Frontal cortex (tissue), 3 donors: ENCODE measurements at regions not wholly inside any gene's neighbourhood (a gene's known extent, or its start where the extent isn't known, plus 50 kb on each side); places are given as distances from the start of the nearest gene placed in this dataset.
"Not testable (repeated sequence)": the region's sequence is repeated elsewhere in the genome, so short reads cannot be mapped to it uniquely, and the experiment has no call there.

ENCODE experiments used
- DNase-seq, 2 donors: peaks; one replicate each; pipeline ENCODE4 v3.0.0; 2012; ENCODE audit warnings: low spot score in 2 of 2
- FAIRE-seq: peaks from 2 replicates; lab custom pipeline; 2012; peaks lifted over from hg19 to GRCh38; lab: Jason Lieb, UNC
- donor health status: control.
- donor health status: control.
- donor health status: control.

DNA sequence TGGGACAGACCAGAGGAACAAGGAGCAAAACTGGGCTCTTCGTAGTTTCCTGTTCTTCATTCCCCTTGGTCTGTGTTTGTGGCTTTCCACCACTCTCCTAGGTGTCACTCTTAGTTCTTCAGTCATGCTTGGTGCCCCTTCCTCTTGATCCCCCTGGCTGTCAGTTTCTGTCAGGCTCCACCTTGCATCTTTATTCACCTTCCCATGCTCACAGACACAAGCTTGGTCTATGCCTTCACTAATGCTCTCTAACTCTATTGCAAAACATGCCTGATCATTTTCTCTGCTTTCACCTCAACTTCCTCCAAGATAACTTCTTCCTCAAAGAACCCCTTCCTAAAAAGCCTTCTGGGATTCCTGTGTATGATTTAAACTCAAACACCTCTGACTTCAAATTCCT, 122.9 kb downstream of the GLUL start:
- no peak for FAIRE-seq

DNA sequence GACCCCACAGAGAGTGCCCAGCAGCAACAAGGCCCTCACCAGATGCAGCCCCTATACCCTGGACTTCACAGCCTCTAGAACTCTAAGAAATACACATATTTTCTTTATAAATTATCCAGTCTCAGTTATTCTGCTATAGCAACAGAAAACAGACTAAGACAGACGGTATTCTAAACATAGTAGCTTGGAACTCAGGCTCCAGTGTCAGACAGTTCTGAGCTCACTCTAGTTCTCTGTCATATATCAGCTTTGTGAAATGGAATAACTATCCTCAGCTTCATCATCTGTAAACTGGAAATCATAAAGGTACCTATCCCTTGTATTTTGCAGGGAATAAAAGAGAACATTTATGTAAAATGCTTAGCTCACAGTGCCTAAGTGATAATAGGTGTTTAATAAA, 127.4 kb downstream of the GLUL start:
- FAIRE-seq (no peak), DNase-seq (no peak)

More for the DNA sequence above, 122.9 kb downstream of the GLUL start:
- DNase-seq: no peak

DNA sequence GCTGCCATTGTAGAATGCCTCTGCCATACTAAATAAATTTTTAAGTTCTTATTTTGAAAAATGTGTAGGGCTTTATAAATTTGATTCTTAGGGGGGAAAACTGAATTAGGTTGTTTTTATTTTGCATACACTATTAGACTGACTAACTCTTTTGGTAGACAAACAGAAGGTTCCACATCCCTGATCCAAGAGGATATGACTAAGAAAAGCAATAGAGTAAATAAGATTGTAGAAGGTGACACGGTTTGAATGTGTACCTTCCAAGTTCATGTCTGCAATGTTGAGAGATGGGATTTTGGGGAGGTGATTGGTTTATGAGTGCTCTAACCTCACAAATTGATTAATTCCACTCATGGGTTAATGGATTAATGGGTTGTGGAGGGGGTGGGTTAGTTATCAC, 127.9 kb downstream of the GLUL start:
- no peak for FAIRE-seq
- no peak for DNase-seq

DNA sequence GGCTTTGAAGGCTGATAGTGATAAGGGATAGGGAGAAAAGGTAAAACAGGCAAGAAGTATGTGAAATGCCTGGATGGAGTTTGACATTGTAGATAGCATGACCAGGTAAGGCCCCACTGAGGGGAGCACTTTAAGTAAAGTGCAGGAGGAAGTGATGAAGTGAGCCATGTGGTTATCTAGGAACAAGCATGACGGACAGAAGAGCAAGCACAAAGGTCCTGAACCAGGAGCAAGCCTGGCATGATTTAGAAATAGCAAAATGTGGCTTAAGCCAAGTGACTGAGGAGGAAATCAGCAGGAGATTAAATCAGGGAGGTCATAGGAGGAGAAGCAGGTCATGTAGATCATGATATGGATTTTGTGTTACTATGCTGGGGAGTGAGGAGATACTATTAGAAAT, 129.2 kb downstream of the GLUL start:
- no peak for DNase-seq
- FAIRE-seq: no peak

DNA sequence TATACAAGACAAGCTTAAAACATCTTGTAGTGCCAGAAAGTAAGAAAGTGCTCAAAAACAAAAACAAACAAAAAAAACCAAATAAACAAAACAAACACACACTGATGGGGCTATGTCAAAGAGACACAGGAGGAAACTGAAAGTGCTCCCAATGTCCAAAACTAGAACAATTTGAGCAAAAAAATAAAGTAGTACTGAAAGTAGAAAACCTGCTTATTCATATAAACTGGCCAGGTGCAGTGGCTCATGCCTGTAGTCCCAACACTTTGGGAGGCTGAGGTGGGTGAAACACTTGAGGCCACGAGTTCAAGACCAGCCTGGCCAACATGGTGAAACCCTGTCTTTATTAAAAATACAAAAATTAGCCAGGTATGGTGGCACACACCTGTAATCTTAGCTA, 129.9 kb downstream of the GLUL start:
- FAIRE-seq (no peak), DNase-seq (no peak)

DNA sequence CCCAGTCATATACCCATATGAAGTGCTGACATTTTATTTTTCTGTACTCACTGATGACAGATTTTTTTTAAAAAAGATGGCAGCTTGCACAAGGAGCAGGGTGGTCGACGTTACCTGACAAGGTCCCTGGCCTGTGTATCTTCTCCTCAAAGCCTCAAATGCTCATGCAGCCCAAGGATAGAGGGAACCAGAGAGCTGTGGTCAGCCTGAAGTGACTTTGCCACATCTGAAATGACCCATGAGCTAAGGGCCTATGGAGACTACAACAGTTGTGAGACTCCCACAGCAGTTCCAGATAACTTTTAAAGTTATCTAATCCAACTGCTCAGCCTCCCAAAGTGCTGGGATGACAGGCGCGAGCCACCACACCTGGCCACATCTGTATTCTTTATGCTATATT, 131.1 kb downstream of the GLUL start:
- no peak for FAIRE-seq
- no peak for DNase-seq

DNA sequence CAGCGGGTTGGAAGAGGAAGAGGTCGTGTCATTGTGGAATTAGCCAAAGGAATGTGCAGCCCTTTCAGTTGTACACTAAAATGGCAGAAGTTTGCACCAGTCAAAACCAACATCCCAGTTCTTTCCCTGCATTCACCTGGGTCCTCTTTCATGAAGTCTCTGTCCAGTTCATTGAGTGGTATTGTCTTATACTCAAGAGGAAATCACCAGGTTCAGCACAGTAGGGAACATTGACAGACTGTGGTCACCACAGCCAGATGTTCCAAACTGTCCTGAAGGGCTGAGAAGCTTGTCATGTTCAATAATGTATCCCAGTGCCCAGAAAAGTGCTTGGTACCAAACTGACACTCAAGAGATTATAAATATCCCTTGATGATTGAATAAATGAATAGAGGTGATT, 131.6 kb downstream of the GLUL start:
- no peak for FAIRE-seq
- DNase-seq: no peak

DNA sequence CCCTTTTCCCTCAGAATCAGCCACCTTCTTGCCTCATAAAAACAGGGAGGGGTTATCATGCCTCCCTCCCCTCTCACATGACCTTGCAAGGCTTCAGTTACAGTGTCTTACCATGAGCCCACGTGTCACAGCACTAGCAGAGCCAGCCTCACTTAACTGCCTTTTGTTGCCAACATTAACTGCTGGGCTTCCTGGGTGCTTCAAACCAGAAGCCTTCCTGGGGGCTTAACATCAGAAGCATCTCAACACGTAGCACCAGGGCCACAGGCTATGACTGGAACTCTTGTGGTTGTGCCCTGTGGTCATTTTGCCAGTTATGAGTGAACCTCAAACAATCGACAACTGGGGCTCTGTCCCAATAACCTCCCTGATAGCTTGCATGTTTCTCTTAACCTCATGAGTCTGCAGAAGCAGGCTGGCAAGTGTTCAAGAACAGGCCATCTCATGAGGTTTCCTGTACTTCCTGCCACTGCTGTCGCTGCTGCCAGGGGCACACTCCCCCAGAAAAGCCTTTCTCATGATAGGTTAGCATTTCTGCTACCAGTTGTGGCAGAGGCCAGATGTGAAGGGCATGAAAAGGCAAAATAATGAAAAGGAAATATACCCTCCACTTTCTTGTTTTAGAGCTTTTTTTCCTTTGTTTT, 132.2 kb downstream of the GLUL start:
- FAIRE-seq (no peak), DNase-seq (no peak)

DNA sequence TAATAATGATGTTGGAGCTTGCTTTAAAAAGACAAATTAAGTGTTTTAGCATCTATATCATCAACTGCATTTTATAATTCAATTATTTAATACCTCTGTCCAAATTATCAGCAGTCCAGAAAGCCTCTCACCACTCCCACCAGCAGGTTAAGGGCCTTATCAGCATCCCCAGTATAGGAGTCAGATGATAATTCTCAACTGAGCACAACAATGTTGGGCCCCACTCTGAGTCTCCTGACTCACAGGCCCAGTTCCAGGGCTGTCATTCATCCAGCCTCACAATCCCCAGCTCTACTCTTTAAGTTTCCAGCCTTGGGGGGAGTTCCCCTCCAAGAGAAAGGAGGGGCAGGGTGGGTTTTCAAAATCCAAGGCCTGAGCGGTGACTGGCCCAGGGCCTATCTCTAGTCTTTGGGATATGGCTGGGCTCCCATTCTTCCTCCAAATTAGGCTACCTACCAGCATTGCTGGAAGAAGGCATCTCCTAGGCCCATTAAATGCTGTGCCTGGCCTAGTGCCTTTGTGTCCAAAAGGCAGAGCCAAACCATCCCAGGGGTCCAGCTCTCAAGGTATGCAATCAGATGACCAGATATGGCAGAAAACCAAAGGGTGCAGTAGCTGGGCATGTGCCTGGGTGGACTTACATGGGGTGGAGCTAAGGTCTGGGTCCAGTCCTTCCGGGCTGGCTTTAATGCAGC, 134.1 kb downstream of the GLUL start:
- FAIRE-seq: no peak

DNA sequence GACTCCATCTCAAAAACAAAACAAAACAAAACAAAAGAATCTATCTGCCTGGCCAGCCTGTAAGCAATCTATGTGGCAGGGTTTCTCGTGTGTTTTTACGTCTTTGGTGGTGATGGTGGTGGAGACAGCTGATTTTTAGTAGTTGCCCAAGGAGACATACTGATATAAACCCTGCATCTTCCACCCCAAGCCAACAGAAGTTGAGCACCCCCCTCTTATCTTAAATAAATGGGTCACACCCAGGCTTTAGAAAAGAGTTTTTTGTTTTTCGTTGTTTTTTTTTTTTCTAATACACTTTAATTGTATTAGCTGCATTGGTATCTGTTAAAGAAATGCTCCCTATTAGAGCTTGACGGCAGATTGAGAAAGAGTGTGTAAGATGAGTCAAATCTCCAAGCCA, 134.7 kb downstream of the GLUL start:
- FAIRE-seq (no peak), DNase-seq (no peak)

More for the DNA sequence above, 134.1 kb downstream of the GLUL start:
- no peak for DNase-seq

DNA sequence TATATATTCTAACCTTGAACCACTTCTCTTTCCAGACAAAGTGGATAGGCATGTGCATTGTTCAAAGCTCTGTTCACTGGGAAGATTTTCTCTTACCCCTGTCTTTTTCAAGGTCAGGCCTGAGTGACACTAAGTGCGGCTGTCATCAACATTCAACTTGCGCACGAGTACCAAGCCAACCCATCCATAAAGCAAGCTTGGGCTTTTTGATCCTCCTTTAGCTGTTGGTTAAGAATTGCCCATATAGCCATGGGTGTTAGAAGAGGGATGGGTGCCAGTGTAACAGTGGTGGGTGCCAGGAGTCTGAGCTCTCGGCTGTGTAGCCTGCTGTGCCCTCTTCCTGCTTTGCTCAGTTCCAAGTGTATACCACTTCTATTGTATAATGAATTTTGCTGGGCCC, 136.1 kb downstream of the GLUL start:
- DNase-seq: no peak
- no peak for FAIRE-seq

DNA sequence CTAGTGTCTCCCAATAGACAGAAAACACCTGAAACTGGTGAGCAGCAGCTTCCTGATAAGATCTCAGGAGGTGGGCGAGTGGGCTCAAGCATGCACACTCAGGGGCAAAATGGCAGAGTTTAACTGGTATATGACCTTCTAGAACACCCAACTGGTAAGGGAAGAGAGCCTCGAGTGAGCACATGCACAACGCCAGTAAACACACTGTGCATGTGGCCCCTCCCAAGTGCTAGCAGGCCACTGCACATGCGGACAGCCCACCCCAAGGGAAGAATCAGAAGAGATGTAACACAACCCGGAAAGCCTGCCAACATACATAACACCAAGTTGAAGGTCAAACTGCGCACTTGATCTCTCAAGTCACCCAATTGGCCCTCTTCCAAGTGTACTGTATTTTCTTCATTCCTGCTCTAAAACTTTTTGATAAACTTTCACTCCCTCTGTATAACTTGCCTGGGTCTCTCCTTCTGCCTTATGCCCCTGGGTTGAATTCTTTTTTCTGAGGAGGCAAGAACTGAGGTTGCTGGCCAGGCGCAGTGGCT, 138.2 kb downstream of the GLUL start:
- DNase-seq: no peak
- FAIRE-seq: no peak

DNA sequence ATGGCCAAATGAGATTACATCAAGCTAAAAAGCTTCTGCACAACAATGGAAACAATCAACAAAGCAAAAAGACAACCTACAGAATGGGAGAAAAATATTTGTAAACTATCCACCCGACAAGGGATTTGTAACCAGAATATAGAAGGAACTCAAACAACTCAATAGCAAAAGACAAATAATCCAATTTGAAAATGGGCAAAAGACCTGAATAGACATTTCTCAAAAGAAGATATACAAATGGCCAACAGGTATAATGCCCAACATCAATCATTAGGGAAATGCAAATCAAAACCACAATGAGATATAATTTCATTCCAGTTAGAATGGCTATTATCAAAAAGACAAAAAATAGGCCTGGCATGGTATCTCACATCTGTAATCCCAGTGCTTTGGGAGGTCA, 140.0 kb downstream of the GLUL start:
- DNase-seq: no peak
- no peak for FAIRE-seq

DNA sequence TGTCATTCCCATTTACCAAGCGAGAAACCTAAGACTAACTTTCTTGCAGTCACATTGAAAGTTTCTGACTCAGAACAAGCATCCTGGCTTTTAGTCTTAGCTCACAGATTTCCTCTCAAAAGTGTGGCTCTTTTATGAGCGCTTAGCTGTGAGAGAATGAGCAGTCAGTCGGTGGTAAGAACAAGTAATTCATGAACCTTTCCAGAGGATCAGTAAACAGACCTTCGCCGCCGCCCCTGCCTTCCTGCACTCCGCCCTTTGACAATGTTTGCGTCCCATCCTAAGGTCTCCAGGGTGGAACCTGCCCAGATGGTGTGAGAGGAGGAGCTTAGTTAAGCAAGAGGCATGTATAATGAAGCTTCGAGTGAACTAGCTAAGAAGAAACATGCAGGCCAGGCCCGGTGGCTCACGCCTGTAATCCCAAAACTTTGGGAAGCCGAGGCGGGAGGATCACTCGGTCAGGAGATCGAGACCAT, 142.4 kb downstream of the GLUL start:
- no peak for FAIRE-seq
- no peak for DNase-seq

DNA sequence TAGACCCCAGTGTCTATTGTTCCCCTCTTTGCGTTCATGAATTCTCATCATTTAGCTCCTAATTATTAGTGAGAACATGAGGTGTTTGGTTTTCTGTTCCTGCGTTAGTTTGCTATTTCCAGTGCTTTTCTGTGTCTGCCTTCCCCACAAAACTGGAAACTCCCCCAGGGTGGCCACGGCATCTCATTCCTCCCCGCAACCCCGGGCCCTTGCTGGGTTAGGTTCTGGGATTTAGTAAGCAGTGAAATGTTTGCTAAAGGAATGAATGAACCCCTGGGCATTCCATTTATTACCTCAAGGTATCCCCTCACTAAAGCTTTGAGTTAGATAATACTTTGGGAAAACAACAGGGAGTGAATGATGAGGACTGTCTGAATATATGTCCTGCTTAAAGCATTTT, 142.9 kb downstream of the GLUL start:
- FAIRE-seq: no peak
- no peak for DNase-seq

DNA sequence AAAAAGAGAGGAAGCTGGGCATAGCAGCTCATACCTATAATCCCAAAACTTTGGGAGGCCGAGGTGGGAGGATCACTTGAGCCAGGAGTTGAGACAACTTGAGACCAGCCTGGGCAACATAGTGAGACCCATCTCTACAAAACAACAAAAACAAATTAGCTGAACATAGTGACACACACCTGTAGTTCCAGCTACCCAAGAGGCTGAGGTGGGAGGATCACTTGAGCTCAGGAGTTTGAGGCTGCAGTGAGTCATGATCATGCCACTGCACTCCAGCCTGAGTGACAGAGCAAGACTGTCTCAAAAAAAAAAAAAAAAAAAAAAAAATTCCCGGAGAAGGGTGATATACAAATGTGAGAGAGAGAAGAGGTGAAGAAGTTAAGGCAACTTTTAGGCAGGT, 143.8 kb downstream of the GLUL start:
- not testable (repeated sequence) for DNase-seq, FAIRE-seq

DNA sequence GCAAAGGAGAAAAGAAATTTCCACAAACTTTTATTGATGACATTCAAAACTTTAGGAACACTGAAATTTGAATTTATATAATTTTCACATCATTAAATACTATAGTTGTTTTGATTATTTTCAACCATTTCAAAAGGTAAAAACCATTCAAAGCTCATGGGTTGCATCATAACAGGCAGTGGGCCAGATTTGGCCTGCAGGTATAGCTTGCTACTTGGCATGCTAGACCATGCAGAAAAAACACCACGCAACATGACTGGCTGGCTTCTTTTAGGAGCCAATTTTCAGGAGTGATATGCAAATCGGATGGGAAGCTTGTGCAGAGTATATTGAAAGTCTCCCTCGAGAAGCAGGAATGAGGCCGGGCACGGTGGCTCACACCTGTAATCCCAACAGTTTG, 144.8 kb downstream of the GLUL start:
- DNase-seq (no peak), FAIRE-seq (no peak)

DNA sequence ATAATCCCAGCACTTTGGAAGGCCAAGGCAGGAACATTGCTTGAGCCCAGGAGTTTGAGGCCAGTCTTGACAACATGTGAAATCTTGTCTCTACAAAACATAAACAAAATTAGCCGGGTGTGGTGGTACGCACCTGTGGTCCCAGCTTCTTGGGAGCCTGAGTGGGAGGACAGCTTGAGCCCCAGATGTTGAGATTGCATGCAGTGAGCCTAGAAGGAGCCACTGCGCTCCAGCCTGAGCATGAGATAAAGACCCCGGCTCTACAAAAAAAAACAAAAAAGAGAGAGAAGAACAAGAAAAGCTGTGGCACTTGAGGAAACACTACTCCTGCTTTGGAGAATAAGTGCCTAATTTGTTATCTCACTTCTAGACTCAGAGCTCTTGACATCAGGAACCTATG, 146.6 kb downstream of the GLUL start:
- FAIRE-seq (no peak), DNase-seq (no peak)

DNA sequence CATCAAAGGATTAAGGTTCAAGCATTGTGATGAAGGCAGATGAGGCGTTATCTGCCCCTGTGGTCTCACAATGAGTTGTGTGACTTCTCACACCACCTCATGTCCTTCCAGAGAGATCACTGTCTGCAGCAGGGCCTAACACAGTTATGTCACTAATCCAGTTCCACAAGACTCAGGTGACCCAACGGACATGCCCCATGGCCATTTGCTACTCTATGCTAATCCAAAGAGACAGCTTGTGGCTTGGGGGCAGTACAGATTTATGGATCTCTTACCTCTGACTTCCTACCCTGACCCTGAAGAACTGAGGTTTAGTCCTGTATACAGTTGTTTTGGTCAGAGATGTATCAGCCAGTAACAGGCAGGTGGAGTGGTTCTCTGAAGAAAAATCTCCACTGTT, 147.1 kb downstream of the GLUL start:
- no peak for FAIRE-seq
- no peak for DNase-seq

DNA sequence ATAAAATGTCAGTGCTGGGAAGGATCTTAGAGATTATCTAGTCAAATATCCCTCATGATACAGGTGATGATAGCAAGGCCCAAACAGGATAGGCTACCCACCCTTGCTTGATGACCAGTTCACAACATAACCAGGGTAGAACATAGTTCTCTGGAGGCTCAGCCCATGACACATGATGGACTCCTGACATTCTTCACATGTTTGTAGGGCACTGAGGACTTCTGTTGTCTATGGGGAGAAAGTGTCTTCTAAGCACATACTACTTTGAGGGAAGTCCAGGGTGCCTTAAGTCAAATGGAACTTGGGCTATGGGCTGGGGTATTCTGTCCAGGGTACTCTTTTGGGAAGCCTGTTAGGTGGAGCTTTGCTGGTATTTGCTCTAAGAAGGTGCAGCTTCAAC, 148.9 kb downstream of the GLUL start:
- no peak for FAIRE-seq
- no peak for DNase-seq

DNA sequence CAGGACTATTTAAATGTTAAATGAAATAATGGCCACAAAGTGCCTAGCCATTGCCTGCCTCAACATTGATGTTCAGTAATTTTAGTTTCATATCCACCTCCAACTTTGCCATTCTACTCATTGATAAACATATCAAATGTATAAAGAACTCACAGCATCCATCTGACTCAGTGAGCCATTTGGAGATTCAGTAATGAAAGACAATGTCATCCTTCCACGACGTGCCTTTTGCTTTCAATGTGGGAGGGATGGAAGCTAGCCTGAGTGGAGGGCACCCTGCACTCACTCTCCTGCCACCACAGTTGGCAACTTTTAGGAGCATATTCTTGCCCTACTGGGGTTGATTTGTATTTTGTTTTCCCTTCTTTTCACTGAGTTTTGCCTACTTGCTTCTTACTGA, 151.5 kb downstream of the GLUL start:
- DNase-seq (no peak), FAIRE-seq (no peak)

DNA sequence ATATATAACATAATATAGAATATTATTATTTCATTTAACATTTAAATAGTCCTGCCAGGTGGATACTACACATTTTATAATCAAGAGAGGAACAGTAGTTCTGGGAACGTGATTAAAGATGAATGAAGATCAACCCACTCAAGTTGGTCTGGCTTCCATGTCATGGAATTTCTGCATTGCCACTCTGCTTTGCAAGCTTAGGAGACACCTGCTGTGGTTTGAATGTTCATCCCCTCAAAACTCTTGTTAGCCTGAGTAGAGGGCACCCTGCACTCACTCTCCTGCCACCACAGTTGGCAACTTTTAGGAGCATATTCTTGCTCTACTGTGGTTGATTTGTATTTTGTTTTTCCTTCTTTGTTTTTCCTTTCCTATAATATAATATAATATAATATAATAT, 153.2 kb downstream of the GLUL start:
- no peak for DNase-seq
- FAIRE-seq: no peak
